ENCODE measurements at regions not wholly inside any gene's neighbourhood (a gene's known extent, or its start where the extent isn't known, plus 50 kb on each side); places are given as distances from the start of the nearest gene placed in this dataset.

DNA sequence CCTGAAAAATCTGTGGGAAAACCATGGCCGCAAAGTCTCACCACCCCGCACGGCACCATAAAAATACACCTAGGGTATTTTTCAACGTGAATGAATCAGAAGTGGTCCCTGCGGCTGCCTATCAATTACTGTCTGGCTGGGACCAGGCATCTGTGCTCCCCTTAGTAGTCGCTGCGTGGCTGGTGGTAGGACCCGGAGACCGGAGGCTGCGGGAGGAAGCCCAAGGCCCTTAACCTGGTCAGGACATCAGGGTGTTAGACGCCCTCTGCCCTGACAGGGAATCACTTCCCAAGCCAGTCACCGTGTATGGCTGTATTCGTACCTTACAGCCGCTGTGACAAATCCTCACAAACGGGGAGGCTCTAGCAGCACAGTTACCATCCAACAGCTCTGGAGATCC lies 141.5 kb upstream of the PPP2R2D start:
- TF ChIP-seq, protein P1, sequence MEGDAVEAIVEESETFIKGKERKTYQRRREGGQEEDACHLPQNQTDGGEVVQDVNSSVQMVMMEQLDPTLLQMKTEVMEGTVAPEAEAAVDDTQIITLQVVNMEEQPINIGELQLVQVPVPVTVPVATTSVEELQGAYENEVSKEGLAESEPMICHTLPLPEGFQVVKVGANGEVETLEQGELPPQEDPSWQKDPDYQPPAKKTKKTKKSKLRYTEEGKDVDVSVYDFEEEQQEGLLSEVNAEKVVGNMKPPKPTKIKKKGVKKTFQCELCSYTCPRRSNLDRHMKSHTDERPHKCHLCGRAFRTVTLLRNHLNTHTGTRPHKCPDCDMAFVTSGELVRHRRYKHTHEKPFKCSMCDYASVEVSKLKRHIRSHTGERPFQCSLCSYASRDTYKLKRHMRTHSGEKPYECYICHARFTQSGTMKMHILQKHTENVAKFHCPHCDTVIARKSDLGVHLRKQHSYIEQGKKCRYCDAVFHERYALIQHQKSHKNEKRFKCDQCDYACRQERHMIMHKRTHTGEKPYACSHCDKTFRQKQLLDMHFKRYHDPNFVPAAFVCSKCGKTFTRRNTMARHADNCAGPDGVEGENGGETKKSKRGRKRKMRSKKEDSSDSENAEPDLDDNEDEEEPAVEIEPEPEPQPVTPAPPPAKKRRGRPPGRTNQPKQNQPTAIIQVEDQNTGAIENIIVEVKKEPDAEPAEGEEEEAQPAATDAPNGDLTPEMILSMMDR (IDR thresholded peaks at IDR 0.05; ENCODE audit: low read depth, low read length): no peak
- no peak for TF ChIP-seq POLR2A (IDR thresholded peaks at IDR 0.05; ENCODE audit: extremely low read depth, insufficient read length)

Measured in NB4 (cell line).